Activated CD8-positive, alpha-beta memory T cell treated with anti-CD3 and anti-CD28 coated beads for 1 hour (primary cell): ENCODE measurements at regions not wholly inside any gene's neighbourhood (a gene's known extent, or its start where the extent isn't known, plus 50 kb on each side); places are given as distances from the start of the nearest gene placed in this dataset.
"Not testable (repeated sequence)": the region's sequence is repeated elsewhere in the genome, so short reads cannot be mapped to it uniquely, and the experiment has no call there.

Source experiments
- DNase-seq, 2 donors: peaks; one replicate each; pipeline ENCODE4 v3.0.0-alpha.2; 2020; ENCODE audit warnings: low read depth in 1 of 2; ENCODE audit errors: extremely low read depth in 1 of 2

DNA sequence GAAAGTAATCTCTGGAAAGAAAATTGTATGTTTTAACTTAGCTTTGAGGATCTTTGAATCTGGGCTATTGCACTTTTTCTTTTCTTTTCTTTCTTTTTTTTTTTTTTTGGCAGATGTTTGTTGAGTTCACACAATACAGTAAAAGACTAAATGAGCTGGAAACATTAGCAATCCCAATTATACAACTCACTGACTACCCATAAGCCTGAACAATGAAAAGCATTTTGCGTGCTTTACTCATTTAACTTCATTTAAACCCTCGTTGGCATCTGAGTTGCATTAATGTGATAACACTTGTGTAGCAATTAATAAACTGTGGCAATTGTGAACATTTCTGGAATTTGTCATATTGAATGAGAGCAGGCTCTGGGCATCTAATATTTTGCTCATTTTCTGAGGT lies 269.4 kb upstream of the RBMS3 start:
- no peak for DNase-seq

DNA sequence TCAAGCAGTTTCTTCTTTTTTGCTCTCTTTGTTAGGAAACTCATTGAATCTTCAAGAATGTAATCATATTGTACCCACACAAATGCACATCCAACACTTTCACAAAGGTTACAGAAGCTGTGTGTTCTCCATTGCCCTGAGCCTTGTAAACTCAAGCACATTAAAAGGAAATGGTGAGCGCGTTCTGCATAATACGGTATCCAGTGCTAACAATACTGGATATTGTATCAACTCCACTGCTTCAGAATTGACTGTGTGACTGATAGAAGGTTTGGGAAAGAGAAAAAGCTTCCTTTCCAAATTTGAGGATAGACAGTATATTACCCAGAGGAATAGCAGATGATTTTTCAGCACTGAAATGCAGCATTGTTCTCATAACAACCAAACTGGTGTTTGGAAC lies 268.9 kb upstream of the RBMS3 start:
- no peak for DNase-seq

DNA sequence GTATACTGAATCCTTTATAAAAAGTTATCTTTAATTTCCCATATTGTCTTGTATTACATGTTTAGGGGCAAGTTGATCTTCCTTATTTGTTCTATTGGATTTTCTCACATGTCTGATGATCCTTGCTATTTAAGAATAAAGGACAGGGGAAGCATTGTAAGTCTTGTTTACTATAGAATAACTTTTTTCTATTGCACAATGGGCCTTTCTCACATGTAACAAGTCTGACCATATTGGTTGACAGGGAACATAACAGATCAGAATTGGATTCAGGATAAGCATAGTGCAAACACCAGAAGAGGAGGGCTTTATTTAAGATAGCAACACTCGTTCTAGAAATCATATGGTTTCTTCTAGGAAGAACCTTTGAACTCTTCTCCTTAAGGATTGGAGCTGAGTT lies 257.9 kb upstream of the RBMS3 start:
- no peak for DNase-seq

DNA sequence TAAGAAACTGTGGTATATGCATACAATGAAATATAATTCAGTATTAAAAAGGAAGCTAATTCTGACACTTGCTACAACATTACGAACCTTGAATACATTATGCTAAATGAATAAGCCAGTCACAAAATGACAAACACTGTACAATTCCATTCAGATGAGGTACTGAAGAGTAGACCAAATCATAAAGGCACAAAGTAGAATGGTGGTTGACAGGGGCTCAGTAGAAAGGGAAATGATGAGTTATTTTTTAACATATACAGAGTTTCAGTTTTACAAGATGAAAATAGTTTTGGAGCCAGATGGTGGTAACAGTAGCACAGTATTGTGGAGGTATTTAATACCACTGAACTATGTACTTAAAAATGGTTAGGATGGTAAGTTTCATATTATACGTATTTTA lies 254.6 kb upstream of the RBMS3 start:
- DNase-seq: no peak

DNA sequence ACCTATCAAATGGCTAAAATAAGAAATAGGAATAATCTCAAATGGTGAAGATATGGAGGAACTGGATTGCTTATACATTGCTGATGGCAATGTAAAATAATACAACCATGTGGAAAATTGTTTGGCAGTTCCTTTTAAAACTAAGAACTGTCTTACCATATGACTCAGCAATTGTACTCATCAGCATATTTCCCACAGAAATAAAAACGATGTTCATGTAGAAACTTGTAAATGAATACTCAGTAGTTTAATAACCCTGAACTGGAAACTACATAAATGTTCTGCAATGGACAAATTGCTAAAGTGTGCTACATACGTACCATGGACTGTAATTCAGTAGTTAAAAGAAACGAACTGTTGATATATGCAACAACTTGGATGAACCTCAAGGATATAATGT lies 253.9 kb upstream of the RBMS3 start:
- DNase-seq: no peak

DNA sequence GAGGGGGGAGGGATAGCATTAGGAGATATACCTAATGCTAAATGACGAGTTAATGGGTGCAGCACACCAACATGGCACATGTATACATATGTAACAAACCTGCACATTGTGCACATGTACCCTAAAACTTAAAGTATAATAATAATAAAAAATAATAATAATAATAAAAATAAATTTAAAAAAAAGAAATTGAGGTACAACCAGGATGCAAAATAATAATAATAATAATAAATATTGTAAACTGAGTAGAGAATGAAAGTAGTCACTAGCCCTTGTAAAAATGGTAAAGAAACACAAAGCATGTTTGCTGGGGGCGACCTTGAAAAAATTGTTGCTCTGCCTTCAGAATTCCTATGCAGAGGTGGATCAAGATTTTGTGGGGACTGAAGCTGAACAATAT lies 249.7 kb upstream of the RBMS3 start:
- not testable (repeated sequence) for DNase-seq

DNA sequence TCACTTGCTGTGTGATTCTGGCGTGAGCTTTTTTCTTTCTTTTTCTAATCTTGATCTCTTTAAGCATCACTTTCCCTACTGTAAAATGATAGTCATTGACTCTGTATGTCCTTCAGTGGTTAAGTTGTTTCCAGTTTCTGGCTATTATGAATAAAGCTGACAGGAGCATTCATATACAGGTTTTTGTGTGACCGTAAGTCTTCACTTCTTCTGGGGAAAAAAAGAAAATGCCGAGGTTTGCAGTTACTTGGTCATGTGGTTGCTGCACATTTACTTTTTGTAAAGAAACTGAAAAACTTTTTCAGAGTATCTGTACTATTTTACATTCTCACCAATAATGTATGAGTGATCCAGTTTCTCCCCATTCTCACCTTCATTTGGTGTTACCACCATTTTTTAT lies 247.4 kb upstream of the RBMS3 start:
- DNase-seq: no peak

DNA sequence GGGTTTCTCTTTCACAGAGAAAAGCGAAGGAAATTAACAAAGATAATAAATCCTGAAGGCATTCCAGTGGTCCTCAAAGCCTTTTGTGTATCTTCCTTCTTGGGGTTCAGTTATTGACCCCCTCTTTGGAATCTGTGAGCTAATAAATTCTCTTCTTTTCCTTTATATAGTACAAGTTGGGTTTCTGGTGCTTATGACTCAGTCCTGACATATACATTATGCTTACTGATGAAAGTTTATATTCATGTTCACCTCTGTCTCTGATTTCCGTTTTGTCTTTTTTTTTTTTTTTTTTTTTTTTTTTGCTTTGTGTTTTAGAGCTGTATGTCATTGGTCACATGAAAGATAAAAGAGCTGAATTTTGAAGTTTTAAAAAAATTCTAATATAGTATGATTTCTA lies 230.7 kb upstream of the RBMS3 start:
- no peak for DNase-seq

DNA sequence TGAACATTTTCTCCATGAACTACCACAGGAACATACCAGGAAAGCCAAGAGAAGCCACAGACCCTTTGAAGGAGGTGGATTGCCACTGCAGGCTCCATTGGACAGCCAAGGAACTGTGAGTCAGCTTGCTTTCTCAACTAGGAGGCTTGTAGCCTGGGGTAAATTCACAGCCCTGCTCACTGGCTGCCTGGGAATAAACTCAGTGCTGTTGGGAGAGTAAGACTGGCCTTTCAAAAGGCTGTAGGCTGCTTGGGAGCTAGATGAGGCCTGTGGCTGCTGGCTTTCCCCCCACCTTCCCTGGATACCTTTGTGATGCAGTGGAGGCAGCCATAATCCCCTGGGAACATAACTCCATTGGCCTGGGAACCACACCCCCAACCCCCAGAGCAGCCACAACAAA lies 223.5 kb upstream of the RBMS3 start:
- no peak for DNase-seq

DNA sequence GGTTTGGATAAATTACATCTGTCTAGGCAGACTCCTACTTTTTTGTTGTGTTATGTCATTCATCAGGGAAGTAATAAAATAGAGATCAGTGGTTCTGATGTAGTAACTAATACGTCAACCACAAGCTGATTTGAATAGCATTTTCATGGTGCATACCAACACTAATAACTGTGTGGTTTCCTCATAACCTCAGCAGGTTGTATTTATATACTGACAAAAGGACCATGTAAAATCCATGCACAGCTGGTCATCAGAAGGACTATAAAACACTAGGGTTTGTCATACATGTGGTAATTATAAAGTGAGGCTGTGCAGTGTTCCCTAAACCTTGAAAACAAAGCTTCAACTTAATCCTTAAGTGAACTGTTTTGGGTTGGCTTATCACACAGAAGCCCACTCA lies 216.8 kb upstream of the RBMS3 start:
- no peak for DNase-seq

DNA sequence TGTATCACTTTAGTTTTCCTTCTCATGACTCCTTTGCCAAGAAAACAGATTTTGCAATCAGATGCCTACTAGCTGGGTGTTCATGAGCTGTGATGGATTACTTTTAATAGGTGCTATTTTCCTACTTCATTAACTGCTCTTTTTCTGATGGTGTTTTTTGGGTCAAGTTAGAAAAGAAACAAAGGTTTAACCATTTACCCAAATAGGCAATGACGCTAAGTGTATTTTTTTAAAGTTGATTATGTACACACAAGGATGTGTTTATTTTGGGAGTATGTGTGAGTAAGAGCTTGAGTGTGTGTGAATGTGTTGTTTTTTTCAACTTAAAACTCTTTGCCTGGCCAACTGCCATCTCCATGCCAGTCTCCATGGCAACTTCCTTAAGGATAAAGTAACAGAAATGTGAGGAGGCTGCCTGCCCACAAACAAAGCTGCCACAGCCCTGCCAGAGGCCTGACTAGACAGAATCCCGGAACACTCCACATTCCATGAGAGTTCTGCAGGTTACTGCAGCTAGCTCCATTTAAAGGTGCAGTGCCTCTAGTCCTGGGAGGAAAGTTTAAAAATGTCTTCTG lies 215.6 kb upstream of the RBMS3 start:
- no peak for DNase-seq

DNA sequence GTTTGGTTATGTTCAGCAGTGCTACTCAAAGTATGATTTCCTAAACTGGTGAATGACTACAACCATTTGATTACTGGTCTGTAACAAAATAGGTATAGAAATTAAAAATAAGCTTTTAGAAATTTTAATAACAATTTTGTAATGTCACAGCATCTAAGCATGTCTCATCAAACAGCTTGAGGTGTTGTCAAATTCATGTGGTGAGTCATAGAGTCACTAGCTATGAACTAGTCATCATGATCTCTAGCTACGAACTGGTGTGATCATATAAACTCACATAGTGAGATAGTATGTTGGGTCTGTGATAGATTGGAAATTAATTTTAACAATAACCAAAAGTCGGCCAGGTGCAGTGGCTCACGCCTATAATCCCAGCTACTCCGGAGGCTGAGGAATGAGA lies 213.9 kb upstream of the RBMS3 start:
- DNase-seq: no peak

DNA sequence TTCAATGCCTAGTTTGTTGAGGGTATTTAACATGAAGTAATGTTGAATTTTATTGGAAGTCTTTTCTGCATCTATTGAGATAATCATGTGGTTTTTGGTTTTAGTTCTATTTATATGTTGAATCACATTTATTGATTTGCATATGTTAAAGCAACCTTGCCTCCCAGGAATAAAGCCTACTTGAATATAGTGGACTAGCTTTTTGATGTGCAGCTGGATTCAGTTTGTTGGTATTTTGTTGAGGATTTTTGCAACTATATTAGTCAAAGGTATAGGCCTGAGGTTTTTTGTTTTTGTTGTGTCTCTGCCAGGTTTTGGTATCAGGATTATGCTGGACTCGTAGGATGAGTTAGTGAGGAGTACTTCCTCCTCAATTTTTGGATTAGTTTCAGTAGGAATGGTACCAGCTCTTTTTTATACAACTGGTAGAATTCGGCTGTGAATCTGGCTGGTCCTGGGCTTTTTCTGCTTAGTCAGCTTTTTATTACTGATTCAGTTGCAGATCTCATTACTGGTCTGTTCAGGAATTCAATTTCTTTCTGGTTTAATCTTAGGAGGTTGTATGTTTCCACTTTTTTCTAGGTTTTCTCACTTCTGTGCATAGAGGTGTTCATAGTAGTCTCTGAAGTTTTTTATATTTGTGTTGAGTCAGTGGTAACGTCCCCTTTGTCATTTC lies 209.8 kb upstream of the RBMS3 start:
- no peak for DNase-seq

DNA sequence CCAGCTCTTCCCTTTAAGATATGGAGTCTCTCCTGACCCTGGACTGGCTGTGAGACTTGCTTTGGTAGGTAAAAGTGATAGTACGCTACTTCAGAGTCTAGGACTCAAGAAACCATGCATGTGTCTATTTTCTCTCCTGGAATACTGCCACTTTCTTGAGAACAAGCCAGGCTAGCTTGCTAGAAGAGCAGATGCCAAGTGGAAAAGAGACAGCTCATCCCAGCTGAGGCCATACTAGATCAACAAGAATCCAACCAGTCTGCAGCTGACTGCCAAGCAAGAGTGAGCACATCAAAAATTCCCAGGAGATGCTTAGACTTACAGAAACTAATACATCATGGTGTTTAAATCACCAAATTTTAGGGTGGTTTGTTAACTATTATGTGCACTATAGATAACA lies 208.3 kb upstream of the RBMS3 start:
- DNase-seq: no peak

DNA sequence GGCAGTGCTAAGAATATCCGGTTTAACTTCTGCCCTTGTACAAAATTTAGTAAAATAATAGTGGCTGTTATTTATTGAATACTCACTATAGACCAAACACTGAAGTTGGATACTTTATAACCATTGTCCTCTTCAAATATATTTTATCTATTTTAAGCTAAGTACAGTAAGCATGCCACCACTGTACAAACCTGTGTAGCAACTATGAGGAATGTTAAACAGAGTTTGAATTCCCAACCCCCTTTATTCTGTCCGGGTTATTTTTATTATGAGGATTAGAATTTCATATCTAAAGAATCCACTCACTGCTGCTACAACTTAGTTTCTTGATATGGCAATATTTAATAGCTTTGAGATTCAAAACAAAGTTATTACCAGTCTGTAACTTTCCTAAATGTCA lies 203.5 kb upstream of the RBMS3 start:
- DNase-seq: no peak

DNA sequence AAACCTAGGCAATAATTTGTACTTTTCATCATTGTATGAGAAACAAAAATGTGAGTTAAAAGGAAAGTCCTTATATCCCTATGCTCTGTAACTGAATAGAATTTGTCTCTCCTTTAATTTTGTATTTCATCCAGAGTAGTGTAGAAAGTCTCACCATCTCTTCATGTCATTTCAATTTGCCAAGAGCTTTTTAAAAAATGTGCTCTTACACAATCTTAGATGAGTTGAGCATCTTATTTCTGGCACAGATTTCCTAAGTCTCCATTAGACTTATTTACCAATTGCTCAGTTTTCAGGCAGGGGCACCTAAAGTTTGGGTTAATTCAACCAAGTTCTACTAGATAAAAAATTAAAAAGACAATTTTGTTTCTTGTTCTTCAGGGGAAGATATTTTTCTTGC lies 201.5 kb upstream of the RBMS3 start:
- DNase-seq: no peak

DNA sequence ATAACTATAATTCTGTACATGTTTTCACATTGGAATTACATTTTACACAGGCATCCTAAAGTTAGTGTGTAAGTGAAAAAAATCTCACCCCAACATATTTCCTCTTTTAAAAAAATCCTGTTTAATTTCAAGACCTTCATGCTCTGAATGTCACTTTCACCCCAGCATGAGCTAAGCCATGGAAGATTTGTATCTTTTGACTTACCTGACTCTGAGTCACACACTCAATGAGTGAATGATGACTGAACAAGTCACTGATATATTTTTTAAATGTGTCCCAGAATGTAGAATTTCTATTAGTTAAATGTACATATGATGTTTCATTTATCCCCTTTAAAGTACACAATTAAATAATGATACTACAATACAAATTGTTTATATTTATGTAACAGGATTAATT lies 199.9 kb upstream of the RBMS3 start:
- no peak for DNase-seq

DNA sequence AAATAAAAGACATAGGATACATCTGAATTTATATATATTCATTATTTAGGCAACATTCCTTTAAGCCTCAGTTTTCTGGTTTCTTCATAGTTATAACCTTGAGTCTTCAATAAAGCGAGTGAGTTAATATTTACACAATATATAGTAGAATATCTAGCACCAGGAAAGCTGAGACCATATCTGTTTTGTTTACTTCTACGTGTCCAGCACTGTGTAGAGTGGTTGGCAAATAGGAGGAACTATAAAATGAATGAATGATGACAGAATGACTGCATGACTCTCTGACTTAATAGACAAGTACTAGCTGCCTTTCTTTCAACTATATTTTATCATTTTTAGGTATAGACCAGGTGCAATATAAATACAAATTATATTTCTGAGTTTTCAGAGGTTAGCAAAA lies 197.8 kb upstream of the RBMS3 start:
- no peak for DNase-seq

DNA sequence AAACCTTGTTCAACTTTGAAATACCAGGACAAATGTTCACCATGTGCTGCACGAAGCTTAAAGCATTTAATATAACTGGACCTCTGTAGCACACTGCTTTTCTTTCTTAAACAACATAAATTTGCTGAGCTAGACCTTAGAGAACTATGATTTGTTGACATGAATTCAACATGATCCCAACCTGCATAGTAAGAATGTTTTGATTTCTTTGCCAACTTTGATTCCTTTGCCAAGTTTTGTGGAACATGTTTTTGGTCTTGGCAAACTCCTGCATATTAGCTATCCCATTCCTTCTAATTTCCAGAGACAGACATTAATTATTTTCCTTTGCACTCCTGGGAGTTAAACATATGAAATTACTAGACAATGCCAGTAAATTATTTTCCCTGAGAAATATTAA lies 197.2 kb upstream of the RBMS3 start:
- no peak for DNase-seq

DNA sequence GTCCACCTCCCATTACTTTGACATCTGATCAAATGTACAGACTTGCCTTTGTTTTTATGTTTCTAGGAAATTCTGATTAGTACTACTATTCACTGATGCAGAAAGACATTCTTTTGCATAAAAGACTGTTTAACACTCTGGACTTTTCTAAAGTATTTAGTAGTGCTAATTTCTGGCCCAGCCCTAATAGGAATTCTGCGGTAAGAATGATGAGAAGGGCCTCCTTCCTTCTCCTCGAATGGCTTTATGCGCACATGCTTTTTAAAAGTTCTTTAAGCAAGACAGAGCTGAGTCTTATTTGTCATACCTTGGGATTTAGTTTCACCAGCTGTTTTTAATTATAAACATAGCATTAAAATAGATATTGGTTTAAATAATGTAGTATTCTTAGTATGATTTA lies 192.3 kb upstream of the RBMS3 start:
- no peak for DNase-seq

DNA sequence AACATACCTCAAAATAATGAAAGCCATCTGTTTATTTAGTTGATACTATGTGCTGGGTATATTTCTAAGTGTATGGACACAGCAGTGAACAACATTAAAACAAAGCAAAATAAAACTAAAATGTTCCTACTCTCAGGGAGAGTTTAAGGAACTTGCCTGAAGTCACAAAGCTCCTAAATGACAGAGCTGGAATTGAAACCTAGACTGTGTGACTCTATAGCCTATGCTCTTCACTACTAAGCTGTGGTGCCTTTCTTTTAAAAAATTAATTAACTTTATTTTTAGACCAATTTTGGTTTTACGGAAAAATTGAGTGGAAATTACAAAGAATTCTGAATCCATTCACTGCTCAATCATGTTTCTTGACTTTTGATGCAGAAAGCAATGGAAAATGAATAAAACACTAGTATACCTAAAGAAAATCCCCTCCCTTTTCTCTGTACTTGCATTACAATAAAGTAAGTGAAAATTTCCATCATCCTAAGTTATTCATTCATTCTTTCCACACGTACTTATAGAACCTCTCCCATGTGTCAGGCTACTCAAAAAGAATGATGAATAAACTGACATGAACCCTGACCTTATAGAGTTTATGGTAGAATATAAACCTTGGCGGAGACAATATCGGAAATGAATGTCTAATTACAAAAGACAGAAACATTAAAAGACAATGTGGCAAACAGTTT lies 189.8 kb upstream of the RBMS3 start:
- no peak for DNase-seq

DNA sequence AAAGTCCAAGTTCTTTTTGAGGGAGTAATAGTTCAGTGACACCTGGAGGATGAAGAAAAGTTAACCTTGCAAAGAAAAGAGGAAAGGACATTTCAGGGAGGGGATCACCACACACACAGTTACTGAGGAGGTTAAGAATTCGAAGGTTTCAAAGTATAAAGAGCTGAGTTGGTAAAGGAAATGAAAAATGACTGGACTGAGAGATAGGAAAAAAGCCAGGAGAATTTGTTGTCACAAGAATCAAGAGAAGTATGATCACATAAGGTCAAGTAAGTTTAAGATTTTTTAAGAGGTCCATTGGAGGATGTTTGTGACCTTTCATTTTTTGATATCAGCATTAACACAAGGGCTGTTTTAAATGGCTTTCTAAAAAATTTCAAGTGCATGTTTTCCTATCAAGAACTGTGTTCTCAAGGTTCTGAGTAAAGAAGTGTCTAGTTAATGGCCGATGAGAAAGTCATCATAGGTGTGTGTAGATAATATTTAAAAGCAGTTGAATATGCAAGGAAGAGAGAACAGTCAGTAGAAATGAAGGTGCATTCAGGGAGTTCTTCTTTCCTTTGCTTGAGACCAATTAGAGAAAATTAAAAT lies 189.2 kb upstream of the RBMS3 start:
- DNase-seq: no peak
